Neural progenitor cell (in vitro differentiated cells): ENCODE measurements at regions not wholly inside any gene's neighbourhood (a gene's known extent, or its start where the extent isn't known, plus 50 kb on each side); places are given as distances from the start of the nearest gene placed in this dataset.

Experiments used
- DNase-seq: peaks from one replicate; pipeline ENCODE4 v3.0.0-alpha.2; 2016; ENCODE audit warnings: low spot score
- H2AFZ ChIP-seq: fragments of 200-600 bp; sonication (generic); replicated peaks from 2 replicates; pipeline ENCODE4 v1.6.1; 2016; ENCODE audit warnings: antibody characterized with exemption
- H3F3A ChIP-seq: fragments of 200-600 bp; sonication (generic); 2 replicates; pipeline ENCODE4 v1.6.1; 2016; ENCODE audit warnings: antibody characterized with exemption, low read depth
- H3K27ac ChIP-seq: fragments of 200-600 bp; sonication (generic); 2 replicates; pipeline ENCODE4 v1.5.1; 2016; ENCODE audit warnings: mild to moderate bottlenecking
- H3K27me3 ChIP-seq: fragments of 200-600 bp; sonication (generic); 2 replicates; pipeline ENCODE4 v1.6.1; 2016; ENCODE audit warnings: mild to moderate bottlenecking, moderate library complexity
- H3K36me3 ChIP-seq: fragments of 200-600 bp; sonication (generic); 2 replicates; pipeline ENCODE4 v1.5.1; 2016
- H3K4me1 ChIP-seq: fragments of 200-600 bp; sonication (generic); 2 replicates; pipeline ENCODE4 v1.6.1; 2016; ENCODE audit warnings: mixed run types
- H3K4me2 ChIP-seq: fragments of 200-600 bp; sonication (generic); 2 replicates; pipeline ENCODE4 v1.6.1; 2016
- H3K4me3 ChIP-seq: fragments of 200-600 bp; sonication (generic); 2 replicates; pipeline ENCODE4 v1.5.1; 2016
- H3K79me2 ChIP-seq: fragments of 200-600 bp; sonication (generic); 2 replicates; pipeline ENCODE4 v1.6.1; 2016; ENCODE audit warnings: low read depth
- H3K9ac ChIP-seq: fragments of 200-600 bp; sonication (generic); 2 replicates; pipeline ENCODE4 v1.6.1; 2016
- H3K9me3 ChIP-seq: fragments of 200-600 bp; sonication (generic); 2 replicates; pipeline ENCODE4 v1.5.1; 2016; ENCODE audit warnings: low read depth
- H4K20me1 ChIP-seq: fragments of 200-600 bp; sonication (generic); 2 replicates; pipeline ENCODE4 v1.6.1; 2016; ENCODE audit warnings: low read depth
- H3K27ac Mint-ChIP-seq: 3 replicates; pipeline ENCODE4 v1.8.0; 2021; ENCODE audit warnings: mixed read lengths
- H3K27me3 Mint-ChIP-seq: 2 replicates; pipeline ENCODE4 v1.8.0; 2022; ENCODE audit warnings: low read depth, mild to moderate bottlenecking, inconsistent platforms, moderate library complexity, mixed read lengths; ENCODE audit not compliant: insufficient read depth
- H3K36me3 Mint-ChIP-seq: 3 replicates; pipeline ENCODE4 v1.8.0; 2021; ENCODE audit warnings: mixed read lengths
- H3K4me1 Mint-ChIP-seq: 3 replicates; pipeline ENCODE4 v1.8.0; 2021; ENCODE audit warnings: mixed read lengths
- H3K4me3 Mint-ChIP-seq: 3 replicates; pipeline ENCODE4 v1.8.0; 2021; ENCODE audit warnings: mild to moderate bottlenecking, moderate library complexity, mixed read lengths
- H3K9me3 Mint-ChIP-seq: 3 replicates; pipeline ENCODE4 v1.8.0; 2020; ENCODE audit warnings: mixed read lengths
- EZH2 ChIP-seq: fragments of 200-600 bp; sonication (generic); IDR thresholded peaks from 2 replicates; pipeline ENCODE4 v1.6.1; 2017; ENCODE audit warnings: antibody characterized with exemption, mild to moderate bottlenecking, moderate library complexity
- EZH2phosphoT487 ChIP-seq: fragments of 200-600 bp; sonication (generic); IDR thresholded peaks from 2 replicates; pipeline ENCODE4 v1.6.1; 2017; ENCODE audit warnings: antibody characterized with exemption
- TF ChIP-seq, protein P1 (sequence below): fragments of 200-600 bp; sonication (generic); IDR thresholded peaks from 2 replicates; pipeline ENCODE4 v1.5.1; 2017; ENCODE audit warnings: antibody characterized with exemption, mild to moderate bottlenecking

DNA sequence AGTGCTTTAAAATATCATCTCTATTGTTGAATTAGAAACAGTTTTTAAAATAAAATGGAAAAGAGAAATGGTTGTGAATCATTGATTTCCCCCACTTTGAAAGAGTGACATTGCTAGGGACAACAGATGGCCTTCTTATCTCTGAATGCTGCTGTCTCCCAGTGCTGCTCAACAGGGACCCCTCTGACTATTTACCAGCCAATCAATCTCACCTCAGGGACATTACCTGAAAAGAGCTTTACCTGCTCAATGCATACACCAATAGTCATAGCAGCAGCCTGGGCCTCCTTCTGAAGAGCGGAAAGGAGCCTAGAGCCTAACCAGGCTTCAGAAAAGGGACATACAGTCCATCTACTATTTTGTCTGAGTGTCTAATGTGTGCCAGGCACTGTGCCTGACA, 162.8 kb downstream of the CGGBP1 start:
- Mint-ChIP-seq H3K36me3 (no peaks in the 10 kb centered on the region), H3K9me3 (no peaks in the 10 kb centered on the region), H3K4me3 (no peak overlapping the region), H3K27me3 (no peaks in the 10 kb centered on the region), H3K27ac (no peak overlapping the region), H3K4me1 (no peaks in the 10 kb centered on the region)
- no peak for DNase-seq
- no peaks in the 10 kb centered on the region for H4K20me1 ChIP-seq
- TF ChIP-seq EZH2phosphoT487 (no peak), EZH2 (no peak)
- TF ChIP-seq, protein P1, sequence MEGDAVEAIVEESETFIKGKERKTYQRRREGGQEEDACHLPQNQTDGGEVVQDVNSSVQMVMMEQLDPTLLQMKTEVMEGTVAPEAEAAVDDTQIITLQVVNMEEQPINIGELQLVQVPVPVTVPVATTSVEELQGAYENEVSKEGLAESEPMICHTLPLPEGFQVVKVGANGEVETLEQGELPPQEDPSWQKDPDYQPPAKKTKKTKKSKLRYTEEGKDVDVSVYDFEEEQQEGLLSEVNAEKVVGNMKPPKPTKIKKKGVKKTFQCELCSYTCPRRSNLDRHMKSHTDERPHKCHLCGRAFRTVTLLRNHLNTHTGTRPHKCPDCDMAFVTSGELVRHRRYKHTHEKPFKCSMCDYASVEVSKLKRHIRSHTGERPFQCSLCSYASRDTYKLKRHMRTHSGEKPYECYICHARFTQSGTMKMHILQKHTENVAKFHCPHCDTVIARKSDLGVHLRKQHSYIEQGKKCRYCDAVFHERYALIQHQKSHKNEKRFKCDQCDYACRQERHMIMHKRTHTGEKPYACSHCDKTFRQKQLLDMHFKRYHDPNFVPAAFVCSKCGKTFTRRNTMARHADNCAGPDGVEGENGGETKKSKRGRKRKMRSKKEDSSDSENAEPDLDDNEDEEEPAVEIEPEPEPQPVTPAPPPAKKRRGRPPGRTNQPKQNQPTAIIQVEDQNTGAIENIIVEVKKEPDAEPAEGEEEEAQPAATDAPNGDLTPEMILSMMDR, result no peak
- no peaks in the 10 kb centered on the region for H3K36me3 ChIP-seq
- H2AFZ ChIP-seq, result no peak overlapping the region
- no peaks in the 10 kb centered on the region for H3F3A ChIP-seq
- no peaks in the 10 kb centered on the region for H3K4me1 ChIP-seq
- H3K27ac ChIP-seq, result no peak overlapping the region
- H3K4me2 ChIP-seq, result no peak overlapping the region
- H3K4me3 ChIP-seq, result no peak overlapping the region
- H3K27me3 ChIP-seq, result no peaks in the 10 kb centered on the region
- no peaks in the 10 kb centered on the region for H3K79me2 ChIP-seq
- H3K9me3 ChIP-seq, result no peaks in the 10 kb centered on the region
- H3K9ac ChIP-seq, result no peak overlapping the region

DNA sequence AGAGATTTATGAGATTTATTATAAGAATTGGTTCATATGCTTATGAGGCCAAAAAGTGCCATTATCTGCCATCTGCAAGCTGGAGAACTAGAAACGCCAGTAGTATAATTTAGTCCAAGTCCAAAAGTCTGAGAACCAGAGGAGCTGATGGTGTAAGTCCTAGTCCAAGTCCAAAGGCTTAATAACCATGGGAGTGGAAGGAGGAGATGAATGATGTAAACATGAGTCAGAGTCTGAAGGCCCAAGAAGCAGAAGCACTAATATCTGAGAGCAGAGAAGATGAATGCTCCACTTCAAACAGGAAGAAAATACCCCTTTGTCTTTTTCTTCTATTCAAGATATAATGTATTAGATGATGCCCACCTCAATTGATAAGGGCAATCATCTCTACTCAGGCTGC, 185.7 kb downstream of the CGGBP1 start:
- Mint-ChIP-seq H3K36me3 (no peaks in the 10 kb centered on the region), H3K27ac (no peak overlapping the region), H3K4me3 (no peak overlapping the region), H3K4me1 (no peaks in the 10 kb centered on the region), H3K9me3 (peaks cover 19% of the 10 kb centered on the region), H3K27me3 (no peaks in the 10 kb centered on the region)
- Histone ChIP-seq H3K79me2 (no peaks in the 10 kb centered on the region), H3K27ac (no peak overlapping the region), H3K4me1 (no peaks in the 10 kb centered on the region), H3K4me3 (no peak overlapping the region), H3K9ac (no peak overlapping the region), H3K36me3 (no peaks in the 10 kb centered on the region), H2AFZ (no peak overlapping the region), H3K9me3 (peaks cover 11% of the 10 kb centered on the region), H4K20me1 (no peaks in the 10 kb centered on the region), H3K27me3 (no peaks in the 10 kb centered on the region), H3K4me2 (no peak overlapping the region), H3F3A (no peaks in the 10 kb centered on the region)
- no peak for DNase-seq
- TF ChIP-seq EZH2 (no peak), EZH2phosphoT487 (no peak)
- TF ChIP-seq, protein P1, result no peak

DNA sequence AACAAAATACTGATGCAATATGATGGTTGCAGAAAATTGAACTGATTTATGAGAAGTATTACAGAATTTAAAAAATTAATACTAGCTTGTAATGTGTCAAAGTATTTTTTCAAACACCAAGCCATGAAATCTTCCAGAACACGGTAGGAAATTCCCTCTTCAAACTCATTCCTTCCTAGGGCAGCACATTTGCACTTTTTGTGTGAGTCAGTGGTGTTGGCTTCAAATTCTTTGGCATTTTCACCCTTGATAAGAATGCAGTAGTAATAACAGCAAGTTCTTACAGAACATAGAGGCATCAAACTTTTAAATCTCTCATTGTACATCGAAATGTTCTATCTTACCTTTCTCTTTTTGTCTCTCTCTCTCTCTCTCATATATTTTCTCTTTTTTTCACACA, 191.8 kb downstream of the CGGBP1 start:
- H3K4me2 ChIP-seq, result no peak overlapping the region
- H3K4me1 Mint-ChIP-seq, result no peaks in the 10 kb centered on the region
- no peak overlapping the region for H3K27ac ChIP-seq
- H3K27ac Mint-ChIP-seq, result no peak overlapping the region
- H3K79me2 ChIP-seq, result no peaks in the 10 kb centered on the region
- H3K4me1 ChIP-seq, result no peaks in the 10 kb centered on the region
- TF ChIP-seq, protein P1, result no peak
- TF ChIP-seq EZH2 (no peak), EZH2phosphoT487 (no peak)
- H3K9ac ChIP-seq, result no peak overlapping the region
- H2AFZ ChIP-seq, result no peak overlapping the region
- peaks cover 2% of the 10 kb centered on the region for H3K27me3 Mint-ChIP-seq
- H3K27me3 ChIP-seq, result no peaks in the 10 kb centered on the region
- no peaks in the 10 kb centered on the region for H3K36me3 ChIP-seq
- no peaks in the 10 kb centered on the region for H3F3A ChIP-seq
- DNase-seq, result no peak
- no peaks in the 10 kb centered on the region for H4K20me1 ChIP-seq
- H3K4me3 Mint-ChIP-seq, result no peak overlapping the region
- H3K4me3 ChIP-seq, result no peak overlapping the region
- no peaks in the 10 kb centered on the region for H3K36me3 Mint-ChIP-seq
- no peaks in the 10 kb centered on the region for H3K9me3 ChIP-seq
- H3K9me3 Mint-ChIP-seq, result peaks cover 3% of the 10 kb centered on the region

DNA sequence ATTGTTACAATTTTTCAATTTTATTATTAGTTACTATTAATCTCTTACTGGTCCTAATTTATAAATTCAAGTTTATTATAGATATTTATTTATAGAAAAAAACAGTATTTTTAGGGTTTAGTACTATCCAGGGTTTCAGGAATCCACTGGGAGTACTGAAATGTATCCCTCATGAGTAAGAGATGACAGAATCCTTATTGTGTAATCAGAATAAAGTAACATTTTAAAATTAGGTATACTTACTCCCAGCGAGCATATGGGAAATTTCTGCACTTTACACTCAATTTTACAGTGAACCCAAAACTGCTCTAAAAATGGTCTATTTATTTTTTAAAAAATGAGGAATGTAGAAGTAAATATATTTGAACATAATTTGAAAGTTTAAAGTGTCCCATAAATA, 202.7 kb downstream of the CGGBP1 start:
- H4K20me1 ChIP-seq, result no peaks in the 10 kb centered on the region
- no peak overlapping the region for H3K27ac ChIP-seq
- Mint-ChIP-seq H3K36me3 (no peaks in the 10 kb centered on the region), H3K4me3 (no peak overlapping the region), H3K27ac (no peak overlapping the region), H3K4me1 (peaks cover 4% of the 10 kb centered on the region), H3K27me3 (no peaks in the 10 kb centered on the region), H3K9me3 (no peaks in the 10 kb centered on the region)
- no peak for DNase-seq
- H3K4me2 ChIP-seq, result no peak overlapping the region
- no peak overlapping the region for H3K9ac ChIP-seq
- TF ChIP-seq EZH2phosphoT487 (no peak), EZH2 (no peak)
- TF ChIP-seq, protein P1, result no peak
- no peak overlapping the region for H2AFZ ChIP-seq
- H3F3A ChIP-seq, result no peaks in the 10 kb centered on the region
- no peaks in the 10 kb centered on the region for H3K79me2 ChIP-seq
- no peaks in the 10 kb centered on the region for H3K9me3 ChIP-seq
- no peaks in the 10 kb centered on the region for H3K4me1 ChIP-seq
- no peaks in the 10 kb centered on the region for H3K36me3 ChIP-seq
- no peaks in the 10 kb centered on the region for H3K27me3 ChIP-seq
- H3K4me3 ChIP-seq, result no peak overlapping the region
